ENCODE measurements at regions not wholly inside any gene's neighbourhood (a gene's known extent, or its start where the extent isn't known, plus 50 kb on each side); places are given as distances from the start of the nearest gene placed in this dataset.

GRCh38 chr11:4213746-4214145 lies 119.1 kb downstream of the RRM1 start:
- peaks cover 26% of the 10 kb centered on the region for H3K27me3 ChIP-seq (ENCODE audit: control insufficient read depth, insufficient read depth, low read length, poor library complexity, severe bottlenecking)
- no peak overlapping the region for H3K4me3 ChIP-seq (ENCODE audit: low read length)
- H3K4me3 Mint-ChIP-seq, result no peak overlapping the region
- peaks cover 25% of the 10 kb centered on the region for H3K27me3 Mint-ChIP-seq (ENCODE audit: insufficient read depth)
- no peak overlapping the region for H3K27ac ChIP-seq (ENCODE audit: low read depth, low read length)
- no peak for TF ChIP-seq CTCF (conservative IDR thresholded peaks at IDR 0.05)
- H3K4me1 ChIP-seq (ENCODE audit: control insufficient read depth, insufficient read depth, low read length), result no peaks in the 10 kb centered on the region
- H3K9ac ChIP-seq (ENCODE audit: extremely low read depth, low read length, poor library complexity, severe bottlenecking), result no peak overlapping the region
- no peaks in the 10 kb centered on the region for H3K9me3 Mint-ChIP-seq
- no peaks in the 10 kb centered on the region for H3K36me3 Mint-ChIP-seq (ENCODE audit: low read depth)
- H3K9me3 ChIP-seq (ENCODE audit: control insufficient read depth, low read length), result no peaks in the 10 kb centered on the region
- DNase-seq, result no peak
- H3K27ac Mint-ChIP-seq, result no peak overlapping the region
- 68 to 73% methylated on average over 5 of the region's 5 CpGs for WGBS, 2 experiments (ENCODE audit: insufficient coverage in 1 of 2, insufficient read length in 1 of 2)
- H3K36me3 ChIP-seq (ENCODE audit: control insufficient read depth, insufficient read depth, low read length), result no peaks in the 10 kb centered on the region
- H3K4me1 Mint-ChIP-seq, result peaks cover 5% of the 10 kb centered on the region

GRCh38 chr11:4211991-4212390 lies 117.4 kb downstream of the RRM1 start:
- no peak for TF ChIP-seq CTCF (conservative IDR thresholded peaks at IDR 0.05)
- peaks cover 25% of the 10 kb centered on the region for H3K27me3 Mint-ChIP-seq (ENCODE audit: insufficient read depth)
- DNase-seq, result peak; percentile 80
- Histone ChIP-seq H3K27ac (ENCODE audit: low read depth, low read length) (no peak overlapping the region), H3K36me3 (ENCODE audit: control insufficient read depth, insufficient read depth, low read length) (no peaks in the 10 kb centered on the region), H3K4me3 (ENCODE audit: low read length) (no peak overlapping the region), H3K27me3 (ENCODE audit: control insufficient read depth, insufficient read depth, low read length, poor library complexity, severe bottlenecking) (peaks cover 26% of the 10 kb centered on the region), H3K9me3 (ENCODE audit: control insufficient read depth, low read length) (no peaks in the 10 kb centered on the region), H3K4me1 (ENCODE audit: control insufficient read depth, insufficient read depth, low read length) (no peaks in the 10 kb centered on the region), H3K9ac (ENCODE audit: extremely low read depth, low read length, poor library complexity, severe bottlenecking) (no peak overlapping the region)
- WGBS, 2 experiments (ENCODE audit: insufficient coverage in 1 of 2, insufficient read length in 1 of 2), result 36% methylated on average over 20 to 24 of the region's 24 CpGs
- H3K27ac Mint-ChIP-seq, result no peak overlapping the region
- H3K36me3 Mint-ChIP-seq (ENCODE audit: low read depth), result no peaks in the 10 kb centered on the region
- H3K9me3 Mint-ChIP-seq, result no peaks in the 10 kb centered on the region
- peaks cover 3% of the 10 kb centered on the region for H3K4me1 Mint-ChIP-seq
- H3K4me3 Mint-ChIP-seq, result peak overlapping the region; percentile 26

- Mint-ChIP-seq H3K9me3 (peaks cover 6% of the 10 kb centered on the region), H3K4me3 (no peak overlapping the region), H3K36me3 (ENCODE audit: low read depth) (no peaks in the 10 kb centered on the region), H3K27me3 (ENCODE audit: insufficient read depth) (no peaks in the 10 kb centered on the region), H3K27ac (peak overlapping the region; percentile 57), H3K4me1 (peaks cover 20% of the 10 kb centered on the region)
- no peaks in the 10 kb centered on the region for H3K9me3 ChIP-seq (ENCODE audit: control insufficient read depth, low read length)
- DNase-seq, result peak; percentile 70
- whole genome bisulfite sequencing, 2 experiments (ENCODE audit: insufficient coverage in 1 of 2, insufficient read length in 1 of 2), result 85 to 86% methylated on average over 6 to 9 of the region's 9 CpGs
- H3K36me3 ChIP-seq (ENCODE audit: control insufficient read depth, insufficient read depth, low read length), result no peaks in the 10 kb centered on the region
- H3K27me3 ChIP-seq (ENCODE audit: control insufficient read depth, insufficient read depth, low read length, poor library complexity, severe bottlenecking), result no peaks in the 10 kb centered on the region
- no peak overlapping the region for H3K9ac ChIP-seq (ENCODE audit: extremely low read depth, low read length, poor library complexity, severe bottlenecking)
- no peak overlapping the region for H3K27ac ChIP-seq (ENCODE audit: low read depth, low read length)
- no peak overlapping the region for H3K4me3 ChIP-seq (ENCODE audit: low read length)
- H3K4me1 ChIP-seq (ENCODE audit: control insufficient read depth, insufficient read depth, low read length), result peaks cover 4% of the 10 kb centered on the region
- TF ChIP-seq CTCF (conservative IDR thresholded peaks at IDR 0.05), result peak; percentile 71
These were observed 109.2 kb downstream of the RRM1 start for GRCh38 chr11:4203603-4204360.
